ENCODE measurements at regions not wholly inside any gene's neighbourhood (a gene's known extent, or its start where the extent isn't known, plus 50 kb on each side); places are given as distances from the start of the nearest gene placed in this dataset.

- TF ChIP-seq EZH2 (IDR thresholded peaks at IDR 0.05; ENCODE audit: insufficient read depth, poor library complexity, severe bottlenecking) (no peak), EZH2phosphoT487 (IDR thresholded peaks at IDR 0.05; ENCODE audit: insufficient read depth, low read depth) (no peak)
Observed at GRCh38 chr5:164005071-164005470, 499.7 kb downstream of the MAT2B start.
